ENCODE measurements at regions not wholly inside any gene's neighbourhood (a gene's known extent, or its start where the extent isn't known, plus 50 kb on each side); places are given as distances from the start of the nearest gene placed in this dataset.

DNA sequence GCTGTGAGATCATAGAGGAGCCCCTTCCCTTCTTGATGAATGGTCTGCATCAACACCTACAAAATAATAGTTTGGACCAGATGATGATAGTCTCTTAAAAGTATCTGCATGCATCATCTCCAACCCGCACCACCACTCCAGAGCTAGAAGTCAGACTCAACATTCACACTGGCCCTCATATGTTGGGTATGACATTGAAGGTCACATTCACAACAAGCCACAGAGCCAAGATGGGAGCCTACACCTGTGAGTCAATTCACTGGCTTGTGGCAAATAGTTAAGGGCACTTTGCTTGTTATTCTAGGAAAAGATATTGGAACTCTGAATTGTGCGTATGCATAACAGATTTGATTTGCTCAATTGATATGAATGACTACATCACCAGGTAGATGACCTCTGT lies 1197.9 kb downstream of the VRK1 start:
- TF ChIP-seq, protein P1, sequence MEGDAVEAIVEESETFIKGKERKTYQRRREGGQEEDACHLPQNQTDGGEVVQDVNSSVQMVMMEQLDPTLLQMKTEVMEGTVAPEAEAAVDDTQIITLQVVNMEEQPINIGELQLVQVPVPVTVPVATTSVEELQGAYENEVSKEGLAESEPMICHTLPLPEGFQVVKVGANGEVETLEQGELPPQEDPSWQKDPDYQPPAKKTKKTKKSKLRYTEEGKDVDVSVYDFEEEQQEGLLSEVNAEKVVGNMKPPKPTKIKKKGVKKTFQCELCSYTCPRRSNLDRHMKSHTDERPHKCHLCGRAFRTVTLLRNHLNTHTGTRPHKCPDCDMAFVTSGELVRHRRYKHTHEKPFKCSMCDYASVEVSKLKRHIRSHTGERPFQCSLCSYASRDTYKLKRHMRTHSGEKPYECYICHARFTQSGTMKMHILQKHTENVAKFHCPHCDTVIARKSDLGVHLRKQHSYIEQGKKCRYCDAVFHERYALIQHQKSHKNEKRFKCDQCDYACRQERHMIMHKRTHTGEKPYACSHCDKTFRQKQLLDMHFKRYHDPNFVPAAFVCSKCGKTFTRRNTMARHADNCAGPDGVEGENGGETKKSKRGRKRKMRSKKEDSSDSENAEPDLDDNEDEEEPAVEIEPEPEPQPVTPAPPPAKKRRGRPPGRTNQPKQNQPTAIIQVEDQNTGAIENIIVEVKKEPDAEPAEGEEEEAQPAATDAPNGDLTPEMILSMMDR (IDR thresholded peaks at IDR 0.05), result no peak
- TF ChIP-seq POLR2A (IDR thresholded peaks at IDR 0.05), result no peak

Data from breast epithelium (tissue), 3 donors.